LNCAP (cell line): ENCODE measurements at regions not wholly inside any gene's neighbourhood (a gene's known extent, or its start where the extent isn't known, plus 50 kb on each side); places are given as distances from the start of the nearest gene placed in this dataset.

Source experiments
- TF ChIP-seq, protein P1 (sequence below): fragments of 450-650 bp; IDR thresholded peaks from 2 replicates; pipeline ENCODE4 v1.5.1; 2017; ENCODE audit warnings: mild to moderate bottlenecking

DNA sequence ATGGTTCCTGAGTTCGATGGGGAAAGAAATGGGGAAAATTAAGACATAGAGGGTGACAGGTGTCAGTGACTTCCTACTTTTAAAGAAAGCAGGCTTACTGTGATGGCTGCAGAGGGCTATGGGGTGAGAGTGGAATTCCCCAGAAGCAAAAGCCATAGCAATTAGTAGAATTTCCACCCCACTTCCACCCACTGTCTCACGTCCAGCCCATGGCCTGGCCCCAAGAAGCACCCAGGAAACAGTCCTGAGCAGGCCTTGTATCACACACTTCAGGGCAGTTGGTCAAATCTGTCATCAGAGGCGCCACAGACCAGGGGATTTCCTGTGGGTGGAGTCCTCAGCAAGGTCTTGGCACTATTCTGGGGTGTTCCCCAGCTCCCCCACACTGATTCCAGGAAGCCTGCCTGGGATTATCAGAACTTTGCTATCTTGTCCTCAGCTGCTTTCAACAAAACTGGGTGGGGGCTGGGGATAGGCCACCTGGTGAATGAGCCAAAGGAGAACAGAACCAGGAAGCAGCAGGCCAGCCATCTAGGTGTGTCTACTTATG, 120.1 kb upstream of the CCND2 start:
- TF ChIP-seq, protein P1, sequence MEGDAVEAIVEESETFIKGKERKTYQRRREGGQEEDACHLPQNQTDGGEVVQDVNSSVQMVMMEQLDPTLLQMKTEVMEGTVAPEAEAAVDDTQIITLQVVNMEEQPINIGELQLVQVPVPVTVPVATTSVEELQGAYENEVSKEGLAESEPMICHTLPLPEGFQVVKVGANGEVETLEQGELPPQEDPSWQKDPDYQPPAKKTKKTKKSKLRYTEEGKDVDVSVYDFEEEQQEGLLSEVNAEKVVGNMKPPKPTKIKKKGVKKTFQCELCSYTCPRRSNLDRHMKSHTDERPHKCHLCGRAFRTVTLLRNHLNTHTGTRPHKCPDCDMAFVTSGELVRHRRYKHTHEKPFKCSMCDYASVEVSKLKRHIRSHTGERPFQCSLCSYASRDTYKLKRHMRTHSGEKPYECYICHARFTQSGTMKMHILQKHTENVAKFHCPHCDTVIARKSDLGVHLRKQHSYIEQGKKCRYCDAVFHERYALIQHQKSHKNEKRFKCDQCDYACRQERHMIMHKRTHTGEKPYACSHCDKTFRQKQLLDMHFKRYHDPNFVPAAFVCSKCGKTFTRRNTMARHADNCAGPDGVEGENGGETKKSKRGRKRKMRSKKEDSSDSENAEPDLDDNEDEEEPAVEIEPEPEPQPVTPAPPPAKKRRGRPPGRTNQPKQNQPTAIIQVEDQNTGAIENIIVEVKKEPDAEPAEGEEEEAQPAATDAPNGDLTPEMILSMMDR = no peak

DNA sequence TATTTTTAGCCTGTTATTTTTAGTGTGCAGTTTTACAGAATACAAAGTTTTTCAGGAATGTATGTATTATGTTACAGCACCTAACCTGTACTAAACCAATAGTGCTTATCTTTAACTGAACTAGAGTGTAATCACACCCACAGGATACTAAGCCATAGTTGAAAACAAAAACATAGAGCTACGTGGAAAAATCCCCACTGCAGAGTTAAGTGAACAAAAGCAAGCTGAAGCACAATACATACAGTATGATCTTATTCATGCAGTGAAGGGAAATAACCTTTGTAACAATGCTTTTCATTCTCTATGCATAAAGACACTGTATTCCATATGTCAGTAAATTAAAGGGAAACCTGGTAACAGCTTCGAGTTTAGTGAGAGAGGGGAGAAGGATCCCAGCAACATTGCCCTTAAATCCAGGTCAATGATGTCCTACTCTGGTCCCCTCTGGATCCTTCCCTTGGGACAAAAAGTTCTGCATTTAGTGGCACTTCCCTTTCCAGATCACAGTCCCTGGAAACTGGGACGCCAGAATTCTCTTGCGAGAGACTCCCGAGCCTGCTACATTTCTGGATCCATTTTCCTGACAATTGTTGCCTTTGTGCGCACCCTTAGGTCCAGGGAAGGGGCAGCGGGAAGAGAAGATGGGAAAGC, 121.3 kb upstream of the CCND2 start:
- TF ChIP-seq, protein P1 = no peak

DNA sequence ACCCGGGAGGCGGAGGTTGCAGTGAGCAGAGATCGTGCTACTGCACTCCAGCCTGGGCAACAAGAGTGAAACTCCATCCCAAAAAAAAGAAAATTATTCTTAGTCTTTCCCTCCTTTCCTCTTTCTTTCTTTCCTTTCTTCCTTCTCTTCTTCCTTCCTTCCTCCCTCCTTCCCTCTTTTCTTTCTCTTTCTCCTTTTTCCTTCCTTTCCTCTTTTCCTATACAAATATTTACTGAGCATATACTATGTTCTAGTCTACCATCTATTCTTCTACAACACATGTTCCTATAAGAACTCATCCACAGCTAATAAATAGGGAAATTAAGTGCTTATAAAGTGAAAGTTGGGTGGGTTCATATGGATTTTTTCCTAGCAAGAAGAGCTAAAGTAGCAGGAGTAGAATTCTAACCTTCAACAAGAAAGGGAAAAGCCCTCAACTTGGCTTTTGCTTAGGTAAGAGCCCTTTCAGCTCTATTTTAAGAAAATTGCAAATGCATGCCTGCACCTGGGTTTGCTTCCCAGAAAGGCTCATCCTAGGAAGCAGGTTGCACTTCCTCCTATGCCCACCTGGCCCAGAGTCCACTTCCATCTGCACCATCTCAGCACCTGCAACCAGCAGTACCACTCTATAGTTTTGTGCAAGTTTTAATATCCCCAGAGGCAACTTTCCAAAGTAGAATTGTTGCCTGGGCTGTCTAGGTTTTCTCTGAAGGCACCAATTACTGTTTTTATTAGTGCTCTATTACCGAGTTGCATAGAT, 122.0 kb upstream of the CCND2 start:
- TF ChIP-seq, protein P1 = no peak

DNA sequence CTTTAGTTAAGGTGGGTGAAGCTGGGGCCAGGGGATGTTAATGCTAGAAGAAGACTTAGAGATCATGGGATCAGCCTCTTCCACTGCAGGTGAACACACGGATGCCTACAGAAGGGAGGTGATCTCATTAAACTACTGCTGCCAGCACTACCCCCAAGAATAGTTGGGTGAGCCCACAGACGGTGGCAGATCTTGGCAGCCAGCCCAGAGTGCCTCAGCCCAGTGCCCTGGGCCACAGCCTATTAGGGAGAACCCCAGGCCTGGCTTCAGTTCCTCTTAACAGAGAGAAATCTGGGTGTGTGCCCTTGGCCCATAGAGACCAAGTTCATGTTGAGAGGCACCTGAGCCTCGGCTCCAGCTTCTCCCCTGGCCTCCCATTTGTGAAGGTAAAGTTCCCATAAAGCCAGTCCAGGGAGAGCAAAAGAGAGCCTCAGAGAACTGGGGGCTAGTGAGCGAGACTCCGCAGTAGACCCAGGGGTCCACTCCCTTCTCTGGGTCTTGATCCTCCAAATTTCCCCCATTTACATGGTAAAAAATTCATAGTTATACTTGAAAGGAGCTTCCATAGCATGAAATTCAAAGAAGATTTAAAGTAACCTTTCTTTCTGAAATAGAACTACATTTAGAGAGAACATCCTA, 125.0 kb upstream of the CCND2 start:
- TF ChIP-seq, protein P1 = no peak

DNA sequence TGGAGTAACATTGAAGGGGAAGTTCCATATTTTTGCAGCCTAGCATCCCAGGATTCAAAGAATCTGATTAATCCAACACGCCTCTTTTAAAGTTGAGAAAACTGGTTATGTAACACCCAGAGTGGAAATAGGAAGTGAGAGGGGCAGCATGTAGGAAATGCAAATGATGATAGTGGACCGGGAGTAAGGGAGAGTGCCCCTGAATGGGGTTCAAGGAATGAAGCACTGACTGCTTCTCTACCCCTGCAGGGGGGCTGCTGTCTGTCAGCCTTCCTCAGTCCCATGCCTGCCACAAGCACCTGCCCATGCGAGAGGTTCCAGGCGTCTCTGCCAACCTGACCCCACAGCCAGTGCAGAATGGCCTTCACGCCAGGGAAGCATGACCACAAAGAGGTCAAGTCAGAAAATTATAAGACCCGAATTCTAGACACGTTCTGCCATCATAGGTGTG, 126.5 kb upstream of the CCND2 start:
- TF ChIP-seq, protein P1 = no peak

DNA sequence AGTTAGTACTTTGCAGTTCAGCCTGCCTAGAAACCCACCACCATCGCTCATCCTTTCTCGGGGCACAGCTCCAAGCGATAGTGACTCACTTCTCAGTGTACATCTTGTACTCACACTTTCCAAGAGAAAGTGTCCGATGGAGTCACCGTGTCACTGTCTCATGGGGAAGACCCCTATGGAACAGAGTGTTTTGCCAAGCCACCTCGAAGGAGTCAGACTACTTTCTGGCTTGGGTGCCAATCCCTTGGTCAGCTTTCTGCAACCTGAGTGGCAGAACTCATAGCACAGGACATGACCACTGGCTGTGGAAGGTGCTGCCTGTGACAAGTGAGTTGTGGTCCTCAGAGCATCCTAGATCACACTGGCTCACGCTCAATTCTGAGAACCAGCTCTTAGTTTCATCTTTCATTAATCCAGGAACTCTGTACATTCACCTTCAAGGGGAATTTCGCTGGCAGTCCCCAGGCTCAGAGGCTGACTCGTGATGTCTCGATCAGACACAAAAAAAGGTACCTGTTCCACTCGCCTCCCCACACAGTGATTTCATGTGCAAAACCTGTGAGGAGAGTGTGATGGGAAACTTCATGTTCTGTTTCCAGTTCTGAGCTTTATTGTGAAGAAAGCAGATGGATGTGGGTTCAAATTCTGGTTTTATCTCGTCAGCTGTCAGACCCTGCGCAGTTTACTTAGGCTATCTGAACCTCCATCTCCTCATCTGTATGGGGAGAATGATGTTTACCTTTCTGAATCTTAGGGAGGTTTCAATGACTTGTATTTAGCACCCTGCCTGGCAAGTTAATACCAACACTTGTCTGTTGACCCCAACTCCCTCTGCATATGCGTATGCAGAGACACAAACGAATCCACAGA, 127.3 kb upstream of the CCND2 start:
- TF ChIP-seq, protein P1 = no peak

DNA sequence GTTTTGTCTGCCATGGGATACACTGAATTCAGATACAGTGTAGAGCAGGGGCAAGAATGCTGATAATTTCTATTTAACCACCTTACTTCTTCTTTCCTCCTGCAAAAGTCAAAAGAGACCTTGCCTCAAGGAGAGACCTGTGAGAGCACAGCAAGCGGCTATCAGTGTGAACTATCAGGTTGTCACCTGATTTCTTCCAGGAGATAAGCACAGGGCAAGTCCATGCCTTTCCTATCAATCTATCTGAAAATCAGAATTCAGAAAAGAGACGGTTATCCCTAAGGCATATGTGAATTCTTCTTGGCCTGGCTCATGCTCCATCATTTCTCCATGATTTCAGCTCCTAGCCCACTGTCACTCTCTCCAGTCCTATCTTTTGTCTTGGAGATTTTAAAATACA, 128.9 kb upstream of the CCND2 start:
- TF ChIP-seq, protein P1 = no peak
